Astrocyte (in vitro differentiated cells and primary cell): ENCODE measurements at regions not wholly inside any gene's neighbourhood (a gene's known extent, or its start where the extent isn't known, plus 50 kb on each side); places are given as distances from the start of the nearest gene placed in this dataset.

Experiments
- CTCF ChIP-seq: IDR thresholded peaks from 2 replicates; pipeline ENCODE4 v1.5.1; 2011; ENCODE audit warnings: low read depth, mild to moderate bottlenecking, inconsistent platforms, low read length, moderate library complexity; ENCODE audit not compliant: insufficient read depth
- EZH2 ChIP-seq: IDR thresholded peaks from 2 replicates; pipeline ENCODE4 v1.6.1; 2012; ENCODE audit warnings: mild to moderate bottlenecking, low read length, inconsistent platforms; ENCODE audit not compliant: insufficient read depth

- no peak for TF ChIP-seq EZH2
- no peak for TF ChIP-seq CTCF
These were observed 177.3 kb downstream of the FGF1 start for GRCh38 chr5:142508591-142508990.
